8988T (cell line): ENCODE measurements at regions not wholly inside any gene's neighbourhood (a gene's known extent, or its start where the extent isn't known, plus 50 kb on each side); places are given as distances from the start of the nearest gene placed in this dataset.

Experiments used
- DNase-seq: peaks from one replicate; pipeline ENCODE4 v3.0.0; 2011

DNA sequence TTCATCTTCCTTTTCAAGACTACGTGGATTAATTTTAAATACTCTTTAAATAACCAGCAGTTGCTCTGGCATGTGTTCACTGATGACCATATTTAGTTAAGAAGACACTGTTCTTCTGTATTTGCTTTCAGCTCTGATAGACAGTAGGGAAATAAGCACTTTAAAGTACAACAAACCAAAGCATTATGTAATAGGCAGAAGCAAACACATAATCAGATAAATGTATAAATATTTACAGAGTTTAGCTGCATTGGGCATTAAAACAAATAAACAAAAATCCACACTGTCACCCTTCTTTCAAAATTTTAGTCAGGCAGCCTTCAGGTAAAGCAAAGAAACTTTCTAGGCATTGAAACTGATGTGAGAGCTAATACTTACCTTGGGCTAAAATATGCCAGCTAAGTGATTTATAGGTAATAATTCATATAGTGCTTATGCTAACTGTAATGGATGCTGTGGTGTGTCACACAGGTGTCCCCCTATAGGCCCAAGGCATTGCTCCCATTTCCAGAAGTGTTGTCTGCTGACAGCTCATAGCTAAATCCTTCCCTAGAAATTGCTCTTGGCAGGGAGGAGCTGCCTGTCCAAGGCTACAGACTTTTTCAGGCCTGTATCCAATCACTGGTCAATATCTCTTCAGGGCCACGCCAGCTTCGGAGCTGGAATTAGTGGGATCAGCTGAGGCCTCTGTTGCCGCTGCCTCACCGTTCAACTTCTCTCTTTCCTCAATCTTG lies 111.5 kb upstream of the CITED2 start:
- DNase-seq: no peak

- DNase-seq: no peak
These were observed 110.7 kb upstream of the CITED2 start for GRCh38 chr6:139485185-139485584.

DNA sequence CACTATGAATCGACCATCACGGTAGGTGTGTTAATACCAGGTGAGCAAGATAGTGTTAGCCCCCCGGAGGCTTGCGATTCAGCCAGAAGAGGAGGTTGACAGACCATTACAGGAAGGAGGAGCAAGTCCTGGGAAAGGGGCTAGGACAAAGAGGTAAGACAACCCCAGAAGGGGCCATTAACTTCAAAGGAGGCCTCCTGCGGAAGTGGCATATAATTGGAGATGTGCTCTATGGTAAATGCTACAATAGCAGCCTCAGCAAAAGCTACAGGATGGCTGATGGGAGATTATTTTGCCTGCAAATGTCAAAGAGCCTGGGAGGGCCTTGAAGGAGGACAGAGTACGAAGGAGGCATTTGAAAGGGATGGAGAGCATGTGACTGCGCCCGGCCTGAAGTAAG lies 108.6 kb upstream of the CITED2 start:
- DNase-seq: no peak

DNA sequence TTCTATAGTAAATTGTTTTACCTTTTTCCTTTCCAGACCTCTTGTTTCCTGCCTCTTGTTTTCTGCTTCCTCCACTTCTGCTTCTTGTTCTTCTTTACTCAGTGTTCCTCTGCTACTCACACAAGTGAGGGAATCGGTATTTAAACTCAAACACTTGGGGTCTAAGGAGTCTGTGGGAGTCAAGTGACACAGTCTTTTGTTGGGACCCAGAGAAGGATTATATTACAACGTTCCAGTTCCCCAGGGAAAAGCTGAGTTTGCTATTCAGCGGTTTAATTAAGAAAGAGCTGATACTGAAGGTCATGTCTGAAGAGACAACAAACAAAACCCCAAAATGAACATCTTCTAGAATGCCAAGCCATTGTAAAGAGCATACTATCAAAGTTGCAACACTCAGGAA lies 107.8 kb upstream of the CITED2 start:
- DNase-seq: no peak

DNA sequence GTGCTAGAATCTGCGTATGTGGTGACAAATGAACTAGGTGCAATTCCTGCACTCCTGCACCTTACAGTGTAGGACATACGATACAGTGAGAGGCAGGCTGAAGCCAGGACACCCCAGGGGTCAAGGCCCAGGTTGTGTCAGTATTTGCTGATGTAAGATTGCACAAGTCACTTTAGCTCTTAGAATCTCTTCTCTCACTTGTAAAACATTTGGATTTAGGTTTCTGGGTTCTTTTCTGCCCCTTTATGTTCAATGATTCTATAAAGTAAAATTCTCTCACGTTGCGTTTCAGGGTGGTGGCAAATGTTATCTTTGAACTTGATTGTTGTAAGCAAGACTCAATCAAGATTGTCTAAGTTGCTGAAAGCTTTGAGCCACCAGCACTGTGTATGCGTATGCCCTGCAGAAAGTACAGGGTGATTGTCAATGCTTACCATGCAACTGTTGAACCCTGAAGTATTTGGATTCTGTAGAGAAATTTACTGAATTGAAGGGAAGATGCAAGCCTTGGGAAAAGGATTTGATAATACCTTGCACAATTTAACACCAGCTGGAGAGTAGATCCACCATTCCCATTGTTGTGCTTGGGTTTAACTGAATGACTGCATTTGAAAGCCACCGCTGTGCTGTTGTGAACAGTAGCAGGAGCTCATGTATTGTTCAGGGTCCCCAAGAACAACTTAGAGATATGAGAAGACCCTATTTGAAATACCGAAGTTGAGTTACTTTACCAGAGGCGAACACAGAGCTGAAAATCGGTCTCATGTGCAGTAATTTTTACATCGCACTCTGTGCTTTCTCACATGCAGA lies 106.1 kb upstream of the CITED2 start:
- DNase-seq: no peak

- DNase-seq: no peak
These were observed 105.2 kb upstream of the CITED2 start for GRCh38 chr6:139479433-139480222.

- DNase-seq: no peak
These were observed 101.2 kb upstream of the CITED2 start for GRCh38 chr6:139475646-139476045.

- DNase-seq: no peak
These were observed 100.8 kb upstream of the CITED2 start for GRCh38 chr6:139475241-139475640.

DNA sequence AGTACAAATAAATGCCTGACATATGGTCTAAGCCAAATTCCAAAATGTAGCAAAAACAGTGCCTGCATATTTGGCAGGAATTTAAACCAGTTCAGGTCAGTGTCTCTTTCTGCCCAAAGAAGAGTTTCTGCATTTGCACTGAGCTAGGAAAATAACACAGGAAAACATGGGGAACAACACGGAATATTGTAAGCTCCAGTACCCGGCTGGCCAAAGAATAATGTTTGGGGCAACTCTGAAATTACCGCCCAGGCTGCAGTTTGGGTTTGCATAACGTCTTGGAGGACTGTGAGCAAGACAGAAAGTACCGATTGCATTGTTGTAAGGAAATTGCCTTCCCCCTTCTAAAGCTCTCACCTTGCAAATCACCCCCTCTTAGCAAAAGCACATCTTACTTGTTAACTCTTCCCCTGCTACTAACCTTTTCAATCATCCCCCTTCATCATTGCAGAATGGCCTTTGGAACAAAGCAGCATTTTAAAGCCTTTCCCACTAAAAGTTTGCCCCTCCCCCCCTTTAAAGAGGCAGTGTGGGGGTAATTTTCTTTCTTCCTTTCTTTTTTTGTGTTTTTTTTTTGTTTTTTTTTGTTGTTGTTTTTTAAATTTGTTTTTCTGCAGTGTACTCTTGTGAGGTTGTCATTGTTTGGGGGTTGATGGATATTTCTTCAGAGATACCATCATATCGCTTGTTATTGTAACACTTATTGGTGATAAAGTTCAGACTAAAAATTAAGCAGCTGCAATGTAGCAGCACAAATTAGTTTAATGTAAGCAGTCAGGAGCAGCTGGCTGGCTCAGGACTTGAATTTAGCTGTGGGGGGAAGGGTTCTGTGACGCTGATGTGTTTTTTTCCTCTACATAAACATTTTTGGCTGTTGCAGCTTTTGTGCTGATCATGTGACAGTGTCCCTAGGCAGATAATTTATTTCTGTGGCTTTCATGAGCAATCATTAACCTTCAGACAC lies 100.0 kb upstream of the CITED2 start:
- no peak for DNase-seq

DNA sequence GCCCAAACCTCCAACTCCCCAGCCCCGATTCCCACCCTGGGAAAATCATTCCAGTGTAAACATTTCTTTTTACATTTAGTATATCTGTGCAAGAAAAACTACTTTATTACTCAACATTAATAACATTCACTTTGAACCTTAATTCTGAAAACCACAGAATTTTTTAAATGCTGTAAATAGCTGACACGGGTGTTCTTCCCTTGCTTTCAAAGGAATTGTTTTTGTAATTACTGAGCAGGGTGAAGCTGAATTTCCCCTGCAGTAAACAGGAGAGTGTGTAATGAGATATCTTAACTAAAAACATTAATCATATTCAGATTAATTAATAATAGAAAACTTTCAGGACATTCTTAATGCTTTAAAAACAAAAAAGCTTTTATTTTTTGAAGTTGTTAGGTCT lies 99.3 kb upstream of the CITED2 start:
- no peak for DNase-seq

DNA sequence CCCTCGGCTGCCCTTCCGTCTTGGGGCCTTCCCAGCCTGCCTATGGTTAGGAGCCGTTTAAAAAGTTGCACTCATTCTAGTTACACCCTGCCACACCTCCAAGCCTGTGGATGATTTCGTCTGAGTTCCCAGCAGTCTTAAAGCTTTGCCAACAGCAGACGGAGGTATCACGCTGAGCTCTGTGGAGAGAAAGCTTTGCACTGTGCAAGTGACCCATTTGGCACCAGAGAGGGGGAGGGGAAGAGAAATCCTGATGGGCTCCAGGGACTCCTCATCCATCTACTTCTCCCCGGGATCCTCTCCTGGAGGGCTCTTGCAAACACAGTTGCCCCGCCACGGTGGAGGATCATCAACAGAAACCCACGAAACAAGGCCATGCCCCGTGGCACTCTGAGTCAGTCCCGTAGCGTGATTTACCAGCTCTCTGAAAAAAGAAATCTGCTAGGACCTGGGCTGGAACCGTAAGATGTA lies 98.8 kb upstream of the CITED2 start:
- no peak for DNase-seq

GRCh38 chr6:139472351-139473015 lies 98.0 kb upstream of the CITED2 start:
- no peak for DNase-seq

DNA sequence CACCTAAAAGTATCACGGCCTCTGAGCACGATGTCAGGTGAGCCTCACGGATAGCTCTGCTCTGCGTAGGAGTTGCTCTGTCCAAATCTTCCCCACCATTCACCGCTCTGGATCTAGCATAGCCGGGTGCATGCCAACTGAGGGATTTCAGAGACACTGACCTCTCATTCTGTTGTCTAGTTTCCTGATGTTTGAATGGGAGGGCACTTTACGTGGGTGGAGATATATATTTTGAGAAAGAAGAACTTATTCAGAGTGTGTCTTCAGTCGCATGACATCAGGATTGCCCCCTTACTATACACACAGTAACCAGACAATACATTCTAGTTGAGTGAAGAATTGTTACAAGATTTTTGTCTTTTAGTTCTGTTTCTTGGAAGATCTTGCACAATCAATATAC lies 96.5 kb upstream of the CITED2 start:
- DNase-seq: no peak

DNA sequence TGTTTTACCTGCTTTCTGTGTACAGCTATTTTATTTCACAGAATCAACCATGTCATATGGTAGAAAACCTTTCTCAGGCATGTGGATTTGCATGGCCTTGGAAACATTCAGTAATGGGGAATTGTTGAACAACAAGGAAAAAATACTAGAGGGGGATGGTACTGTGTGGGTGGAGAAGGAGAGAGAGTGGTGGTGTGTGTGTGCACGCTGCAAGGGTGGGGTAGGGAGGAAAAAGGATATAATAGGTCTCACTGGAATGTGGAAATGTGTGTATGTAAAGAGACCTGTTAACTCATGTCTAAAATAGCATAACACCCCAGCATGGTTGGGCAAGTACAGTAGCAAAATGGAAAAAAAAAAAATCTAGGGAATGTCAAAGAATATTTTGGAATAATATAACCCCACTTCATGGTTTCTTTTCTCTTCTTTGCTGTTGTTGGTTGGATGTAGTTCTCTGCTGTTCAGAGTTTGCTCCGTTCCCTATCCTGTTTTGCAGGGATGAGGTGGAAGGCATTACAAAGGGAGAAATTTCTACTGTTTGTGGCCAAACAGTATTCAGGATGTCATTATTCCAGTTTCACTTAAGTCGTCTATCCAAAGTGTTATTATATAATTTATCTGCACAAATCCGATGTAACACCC lies 93.9 kb upstream of the CITED2 start:
- DNase-seq: no peak

DNA sequence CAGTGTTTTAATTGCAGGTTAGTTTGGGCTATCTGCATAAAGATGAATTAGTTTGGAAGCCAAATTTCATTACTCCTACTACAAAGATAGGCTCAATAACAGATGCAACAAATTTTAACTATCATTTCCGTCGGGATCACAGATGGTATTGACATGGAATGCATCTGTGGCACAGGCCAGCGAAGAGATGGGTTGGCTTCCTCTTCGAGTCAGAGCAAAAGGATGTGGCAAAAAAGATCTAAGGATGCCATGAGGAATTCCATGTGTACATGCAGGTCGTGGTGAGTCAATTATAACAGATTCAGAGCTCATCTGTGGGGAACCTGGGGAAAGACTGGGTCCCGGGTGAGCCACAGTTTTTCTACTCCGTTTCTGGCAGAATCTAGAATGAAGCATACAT lies 83.0 kb upstream of the CITED2 start:
- no peak for DNase-seq

GRCh38 chr6:139452148-139452876 lies 77.9 kb upstream of the CITED2 start:
- no peak for DNase-seq

- no peak for DNase-seq
These were observed 75.2 kb upstream of the CITED2 start for GRCh38 chr6:139449611-139450000.

DNA sequence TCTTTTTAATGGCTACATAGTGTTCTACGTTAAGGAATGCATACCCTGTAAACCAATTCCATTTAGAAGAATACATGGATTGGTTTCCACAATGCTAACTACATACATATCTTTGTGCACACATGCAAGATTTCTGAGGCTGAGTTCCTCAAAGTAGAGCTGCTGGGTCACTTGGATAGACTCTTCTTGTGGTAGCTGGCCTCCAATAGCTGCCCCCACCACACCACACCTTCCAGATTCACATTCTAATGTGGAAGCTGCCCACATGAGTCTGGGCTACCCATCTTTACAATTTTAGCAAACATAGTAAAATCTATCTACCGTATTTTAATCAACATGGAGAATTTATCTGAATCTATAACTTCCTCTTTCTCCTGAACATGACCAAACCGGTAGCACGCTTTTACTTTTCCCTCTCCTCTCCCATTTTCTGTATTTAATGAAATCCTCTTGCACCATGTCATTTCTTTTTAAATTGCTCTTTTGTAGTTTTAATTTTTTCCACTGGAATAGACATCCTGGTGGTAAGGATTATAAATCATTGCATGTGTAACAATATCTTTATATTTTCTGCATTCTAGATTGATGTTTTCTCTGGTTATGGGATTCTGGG lies 74.7 kb upstream of the CITED2 start:
- DNase-seq: no peak

- DNase-seq: no peak
These were observed 73.7 kb upstream of the CITED2 start for GRCh38 chr6:139448051-139448649.

DNA sequence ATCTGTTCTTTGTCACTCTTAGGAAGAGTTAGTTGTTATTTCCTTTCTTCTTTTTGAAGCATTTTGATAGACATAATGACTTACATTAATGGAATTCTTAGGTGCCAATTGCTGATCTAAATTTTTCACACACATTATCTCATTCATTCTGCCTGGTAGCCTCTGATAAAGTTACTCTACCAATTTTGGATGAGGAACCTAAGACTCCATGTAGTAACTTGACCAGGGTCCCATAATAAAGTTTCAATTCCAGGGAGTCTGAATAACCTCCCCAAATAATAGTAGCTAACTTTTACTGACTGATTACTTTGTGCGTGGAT lies 73.2 kb upstream of the CITED2 start:
- DNase-seq: no peak
